NCI-H1105 (cell line): ENCODE measurements at regions not wholly inside any gene's neighbourhood (a gene's known extent, or its start where the extent isn't known, plus 50 kb on each side); places are given as distances from the start of the nearest gene placed in this dataset.
"Not testable (repeated sequence)": the region's sequence is repeated elsewhere in the genome, so short reads cannot be mapped to it uniquely, and the experiment has no call there.

Experiments
- DNase-seq: peaks from one replicate; lab custom pipeline; 2025; lab: John Stamatoyannopoulos, UW

DNA sequence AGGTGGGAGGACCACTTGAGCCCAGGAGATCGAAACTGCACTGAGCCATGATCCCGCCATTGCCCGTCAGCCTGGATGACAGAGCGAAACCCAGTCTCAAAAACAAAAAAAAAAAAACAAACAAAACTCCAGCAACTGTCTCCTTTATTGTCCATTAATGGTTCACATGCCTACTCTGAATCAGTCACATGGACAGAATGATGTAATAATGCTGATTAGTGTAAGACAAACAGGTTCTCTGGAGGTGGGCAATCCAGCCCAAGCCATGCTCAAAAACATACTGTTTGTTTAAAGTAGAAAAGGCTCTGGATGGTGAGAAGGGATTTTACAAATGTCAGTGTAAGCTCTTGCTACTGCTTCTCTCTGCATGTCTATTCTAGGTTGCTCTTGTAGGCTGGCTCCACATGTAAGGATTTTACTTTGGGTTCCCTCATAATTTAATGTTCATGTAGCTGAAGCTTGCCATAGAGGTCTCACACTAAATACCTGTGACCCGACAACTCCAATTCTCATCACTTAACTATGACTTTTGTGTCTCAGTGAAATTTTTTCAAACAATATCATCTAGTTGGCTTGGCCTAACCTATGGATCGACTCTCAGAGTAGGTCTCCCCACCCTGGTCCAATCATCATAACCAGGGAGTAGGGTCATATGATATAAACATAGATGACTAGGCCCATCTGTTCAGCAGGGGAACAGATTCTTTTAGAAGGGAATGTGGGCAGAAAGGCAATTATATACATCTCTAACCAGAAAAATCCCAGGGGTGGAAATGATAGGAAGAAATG lies 83.9 kb upstream of the SLC39A10 start:
- DNase-seq: no peak

DNA sequence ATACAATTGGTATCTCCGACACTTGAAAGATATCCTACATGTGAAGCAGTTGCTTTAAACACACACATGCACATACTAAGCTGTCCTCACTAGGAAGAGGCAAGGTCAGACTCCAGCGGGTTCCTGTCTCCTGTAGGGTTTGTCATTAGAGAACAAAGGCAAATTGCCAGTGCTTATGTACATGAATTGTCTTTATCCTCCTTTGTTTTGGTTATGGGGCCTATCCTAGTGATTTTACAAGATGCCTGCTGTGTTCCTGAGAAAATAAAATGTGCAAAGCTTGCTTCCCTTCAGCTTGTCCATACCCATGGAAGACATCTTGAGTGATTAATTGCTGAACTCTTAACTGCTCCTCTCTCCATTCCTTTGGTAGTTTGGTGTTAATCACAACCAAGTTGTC lies 86.7 kb upstream of the SLC39A10 start:
- DNase-seq: no peak

DNA sequence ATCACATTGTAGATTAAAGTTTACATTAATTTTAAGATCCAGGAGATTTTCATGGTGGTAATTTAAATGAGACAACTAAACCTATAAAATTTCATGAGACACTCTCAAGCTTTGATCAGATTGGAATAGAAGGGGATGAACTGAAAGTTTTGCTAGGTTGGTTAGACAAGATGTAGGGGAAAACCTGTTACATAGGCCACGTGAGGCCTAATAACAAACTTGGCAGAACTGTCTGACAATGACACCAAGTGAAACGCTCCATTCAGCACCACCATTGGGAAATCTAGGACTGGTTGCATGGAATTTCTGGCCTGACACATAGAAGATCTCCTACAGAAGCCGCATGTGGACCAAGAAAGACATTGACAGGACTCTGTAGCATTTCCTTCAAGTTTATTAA lies 87.8 kb upstream of the SLC39A10 start:
- DNase-seq: no peak

DNA sequence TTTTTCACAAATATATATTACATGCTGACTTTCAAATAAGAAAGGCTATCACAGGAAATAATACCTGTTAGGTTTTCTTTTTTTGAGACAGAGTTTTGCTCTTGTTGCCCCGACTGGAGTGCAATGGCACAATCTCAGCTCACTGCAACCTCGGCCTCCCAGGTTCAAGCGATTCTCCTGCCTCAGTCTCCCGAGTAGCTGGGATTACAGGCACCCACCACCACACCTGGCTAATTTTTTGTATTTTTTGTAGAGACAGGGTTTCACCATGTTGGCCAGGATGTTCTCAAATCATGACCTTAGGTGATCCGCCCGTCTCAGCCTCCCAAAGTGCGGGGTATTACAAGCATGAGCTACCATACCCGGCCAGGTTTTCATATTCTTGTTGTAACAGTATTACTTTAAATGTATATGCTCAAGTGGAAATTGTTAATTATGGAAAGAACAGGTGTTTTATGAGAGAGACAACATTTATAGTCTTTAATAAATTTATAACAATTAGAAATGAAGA lies 92.3 kb upstream of the SLC39A10 start:
- DNase-seq: not testable (repeated sequence)

DNA sequence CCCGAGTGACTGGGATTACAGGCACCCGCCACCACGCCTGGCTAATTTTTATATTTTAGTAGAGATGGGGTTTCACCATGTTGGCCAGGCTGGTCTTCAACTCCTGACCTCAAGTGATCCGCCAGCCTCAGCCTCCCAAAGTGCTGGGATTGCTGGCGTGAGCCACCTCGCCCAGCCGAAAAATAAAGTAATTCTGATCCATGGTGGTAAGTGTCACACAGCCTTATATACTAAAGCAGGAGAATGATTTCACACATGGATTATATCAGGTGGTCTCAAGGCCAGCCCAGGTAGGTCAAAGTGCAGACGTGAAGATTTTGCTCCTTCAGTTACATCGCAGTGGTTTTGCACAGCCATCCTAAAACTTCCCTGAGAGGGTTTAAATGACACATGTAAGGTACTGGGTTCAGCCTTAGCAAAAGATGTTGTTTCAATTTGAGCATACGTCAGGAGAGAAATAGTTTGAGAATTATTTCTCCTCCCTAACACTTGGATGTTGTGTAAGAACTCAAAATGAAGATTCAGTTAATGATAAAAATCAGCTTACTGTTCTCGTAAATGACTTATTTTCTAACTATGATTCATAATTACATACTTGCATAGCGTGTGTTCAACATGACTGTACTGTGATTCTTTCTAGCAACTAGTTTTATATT lies 93.0 kb upstream of the SLC39A10 start:
- no peak for DNase-seq

DNA sequence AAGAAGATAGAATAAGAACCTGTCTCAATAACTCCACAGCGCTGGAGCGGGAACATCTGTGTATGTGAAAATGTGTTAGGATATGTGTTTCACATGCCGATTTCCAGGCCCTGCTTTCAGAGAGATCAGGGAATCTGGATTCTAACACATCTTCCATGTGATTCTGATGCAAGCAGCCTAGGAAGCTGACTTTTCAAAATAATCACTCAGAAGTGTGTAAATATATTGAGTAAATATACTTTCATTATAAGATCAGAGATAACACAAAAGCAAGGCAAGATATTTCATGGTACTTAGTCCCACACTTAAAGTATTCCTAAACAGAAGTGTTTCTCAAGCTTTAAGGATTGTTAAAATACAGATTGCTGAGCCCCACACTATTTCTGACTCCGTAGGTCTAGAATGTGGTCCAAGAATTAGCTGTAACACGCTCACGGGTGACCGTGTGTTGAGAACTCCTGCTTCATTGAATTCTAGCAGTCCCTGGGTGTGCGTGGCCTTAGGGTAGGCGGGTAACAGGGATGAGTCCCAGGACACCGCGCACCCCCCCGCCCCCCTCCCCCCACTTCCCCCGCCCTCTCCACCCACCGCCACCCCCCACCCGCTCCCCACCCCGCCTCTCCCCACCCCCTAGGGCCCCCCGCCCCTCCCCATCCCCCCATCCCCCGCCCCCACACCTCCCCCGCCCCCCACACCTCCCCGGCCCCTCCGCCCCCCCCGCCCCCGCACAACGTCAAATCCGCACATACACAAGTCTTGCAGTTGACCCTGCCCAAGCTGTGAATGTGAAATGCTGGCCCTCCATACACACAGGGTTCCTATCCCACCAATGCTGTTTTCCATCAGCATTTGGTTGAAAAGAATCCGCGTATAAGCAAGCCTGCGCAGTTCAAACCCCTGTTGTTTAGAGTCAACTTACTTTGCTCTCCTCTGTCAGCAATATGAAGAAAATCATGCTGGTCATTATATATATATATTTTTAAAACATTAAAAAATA lies 94.2 kb upstream of the SLC39A10 start:
- DNase-seq: no peak

DNA sequence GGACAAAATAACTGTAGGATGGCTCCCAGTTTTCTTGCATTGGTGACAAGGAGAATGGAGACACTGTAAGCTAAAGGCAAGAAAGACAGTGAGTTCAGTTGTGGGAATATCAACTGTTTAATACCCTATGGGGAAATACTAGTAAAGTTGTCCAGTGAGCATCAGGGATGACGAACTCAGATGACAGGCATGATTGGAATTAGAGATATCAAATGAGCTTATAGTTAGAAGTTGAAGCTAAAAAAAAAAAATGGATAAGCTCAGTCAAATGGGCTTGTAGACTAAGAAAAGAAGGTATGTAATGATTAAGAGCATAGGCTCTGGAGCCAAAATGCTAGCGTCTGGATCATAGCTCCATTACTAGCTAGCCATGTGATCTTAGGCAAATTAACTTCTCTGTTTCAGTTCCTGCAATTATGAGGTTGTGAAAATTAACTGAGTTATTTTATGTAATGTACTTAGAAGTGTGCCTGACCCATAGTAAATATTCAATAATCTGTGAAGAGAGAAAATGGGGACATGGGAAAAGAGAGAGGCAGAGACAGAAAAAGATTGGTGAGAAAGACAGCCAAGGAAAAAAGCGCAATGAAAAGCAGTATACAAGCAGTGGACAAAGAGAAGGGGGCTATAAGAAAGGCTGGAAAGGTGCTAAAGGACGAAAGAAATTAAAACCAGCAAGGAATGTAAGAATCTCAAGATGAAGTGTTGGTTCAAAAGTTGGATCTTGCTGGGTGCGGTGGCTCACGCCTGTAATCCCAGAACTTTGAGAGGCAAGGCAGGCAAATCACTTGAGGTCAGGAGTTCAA lies 95.7 kb upstream of the SLC39A10 start:
- DNase-seq: no peak

DNA sequence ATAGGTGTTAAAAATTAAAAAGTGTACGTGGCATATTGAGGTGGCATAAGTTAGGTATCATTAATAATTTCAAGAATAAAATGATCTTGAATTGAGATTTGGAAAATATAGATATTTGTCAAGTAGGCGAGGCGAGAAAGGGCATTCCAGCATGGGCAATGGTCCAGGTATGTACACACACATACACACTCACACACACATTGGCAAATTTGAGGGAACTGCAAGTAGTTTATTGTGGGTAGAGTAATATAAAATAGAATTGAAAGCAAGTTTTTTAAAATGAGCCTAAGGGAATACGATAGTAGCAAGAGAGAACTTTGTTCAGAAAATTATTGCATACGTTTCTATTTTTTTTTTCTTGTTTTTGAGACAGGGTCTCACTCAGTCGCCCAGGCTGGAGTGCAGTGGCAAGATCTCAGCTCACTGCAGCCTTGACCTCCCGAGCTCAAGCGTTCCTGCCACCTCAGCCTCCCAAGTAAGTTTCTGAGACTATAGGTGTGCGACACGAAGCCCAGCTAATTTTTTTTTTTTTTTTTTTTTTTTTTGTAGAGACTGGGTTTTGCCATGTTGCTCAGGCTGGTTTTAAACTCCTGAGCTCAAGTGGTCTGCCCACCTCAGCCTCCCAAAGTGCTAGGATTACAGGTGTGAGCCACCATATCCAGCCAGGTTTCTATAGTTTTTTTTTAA lies 96.7 kb upstream of the SLC39A10 start:
- DNase-seq: no peak

DNA sequence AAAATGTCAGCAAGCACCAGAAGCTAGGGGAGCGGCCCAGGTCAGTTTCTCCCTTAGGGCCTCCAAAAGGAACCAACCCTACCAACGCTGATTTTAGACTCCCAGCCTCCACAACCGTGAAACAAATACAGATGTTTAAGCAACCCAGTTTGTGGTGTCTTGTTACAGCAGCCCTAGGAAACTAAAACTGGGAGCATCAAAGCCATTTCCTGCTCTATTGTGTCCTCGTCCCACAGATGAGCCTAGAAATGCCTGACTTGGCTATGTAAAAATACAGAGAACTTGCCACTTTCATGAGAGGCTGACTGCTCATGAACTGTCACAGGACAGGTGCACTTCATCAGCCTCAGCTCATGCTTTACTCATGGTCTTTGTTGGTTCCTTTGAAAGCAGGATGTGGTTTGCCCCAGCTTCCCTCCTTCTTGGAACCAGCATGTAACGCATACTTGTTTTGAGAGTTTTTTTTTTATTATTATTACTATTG lies 97.6 kb upstream of the SLC39A10 start:
- no peak for DNase-seq

DNA sequence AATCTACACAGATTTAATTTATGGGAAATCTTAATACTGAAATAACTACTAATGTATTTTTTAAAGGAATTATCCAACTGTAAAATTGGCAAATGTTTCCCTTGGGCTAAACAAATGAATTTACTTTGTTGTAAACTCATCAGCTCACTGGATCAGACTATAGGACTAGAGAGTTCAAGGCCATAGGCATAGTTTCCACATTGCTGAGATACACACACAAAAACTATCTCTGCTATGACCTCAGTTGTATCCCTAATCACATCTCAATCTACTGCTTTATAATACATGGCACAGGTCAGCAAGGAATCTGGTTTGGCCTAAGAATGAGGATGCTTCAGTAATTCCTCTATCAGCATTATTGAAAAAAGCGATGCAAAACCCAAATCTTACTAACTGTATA lies 101.1 kb upstream of the SLC39A10 start:
- no peak for DNase-seq

DNA sequence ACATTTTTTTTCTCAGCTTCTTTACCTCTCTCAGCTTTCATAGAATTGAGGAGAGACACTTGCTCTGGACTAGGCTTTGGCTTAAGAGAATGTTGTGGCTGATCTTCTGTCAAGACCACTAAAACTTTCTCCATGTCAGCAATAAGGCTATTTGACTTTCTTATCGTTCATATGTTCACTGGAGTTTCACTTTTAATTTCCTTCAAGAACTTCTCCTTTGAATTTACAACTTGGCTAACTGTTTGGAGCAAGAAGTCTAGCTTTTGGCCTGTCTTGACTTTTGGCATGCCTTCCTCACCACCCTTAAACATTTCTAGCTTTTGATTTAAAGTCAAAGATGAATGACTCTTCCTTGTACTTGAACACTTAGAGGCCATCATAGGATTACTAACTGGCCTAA lies 104.4 kb upstream of the SLC39A10 start:
- DNase-seq: no peak

DNA sequence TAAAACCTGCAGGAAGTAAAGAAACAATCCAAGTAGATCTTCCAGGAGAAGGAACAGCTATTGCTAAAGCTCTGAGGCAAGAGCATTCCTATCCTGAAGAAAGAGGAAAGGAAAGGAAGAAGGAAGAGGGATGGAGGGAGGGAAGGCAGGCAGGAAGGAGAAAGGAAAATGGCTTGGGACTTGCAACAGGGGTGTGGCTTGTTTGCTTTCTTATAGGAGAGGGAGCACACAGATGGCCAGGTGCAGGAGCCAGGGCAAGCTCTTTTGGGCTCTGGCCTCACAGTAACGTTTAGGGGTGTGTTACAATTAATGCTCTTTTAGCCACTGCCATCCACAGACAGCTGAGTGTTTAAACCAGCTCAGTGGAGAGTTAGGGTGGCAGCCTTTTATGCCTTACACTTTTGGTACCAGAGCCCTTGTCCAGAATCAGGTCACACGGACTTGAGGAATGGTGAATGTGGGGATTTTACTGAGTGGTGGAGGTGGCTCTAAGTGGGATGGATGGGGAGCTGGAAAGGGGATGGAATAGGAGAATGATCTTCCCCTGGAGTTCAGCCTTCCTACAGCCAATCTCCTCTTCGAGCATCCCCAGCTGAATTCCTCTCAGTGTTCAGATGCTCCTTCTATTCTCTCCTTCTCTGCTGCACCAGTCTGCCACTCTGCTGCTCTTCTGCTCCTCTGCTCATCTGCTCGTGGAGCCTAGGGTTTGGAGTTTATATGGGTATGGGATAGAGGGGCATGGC lies 108.7 kb upstream of the SLC39A10 start:
- DNase-seq: no peak

DNA sequence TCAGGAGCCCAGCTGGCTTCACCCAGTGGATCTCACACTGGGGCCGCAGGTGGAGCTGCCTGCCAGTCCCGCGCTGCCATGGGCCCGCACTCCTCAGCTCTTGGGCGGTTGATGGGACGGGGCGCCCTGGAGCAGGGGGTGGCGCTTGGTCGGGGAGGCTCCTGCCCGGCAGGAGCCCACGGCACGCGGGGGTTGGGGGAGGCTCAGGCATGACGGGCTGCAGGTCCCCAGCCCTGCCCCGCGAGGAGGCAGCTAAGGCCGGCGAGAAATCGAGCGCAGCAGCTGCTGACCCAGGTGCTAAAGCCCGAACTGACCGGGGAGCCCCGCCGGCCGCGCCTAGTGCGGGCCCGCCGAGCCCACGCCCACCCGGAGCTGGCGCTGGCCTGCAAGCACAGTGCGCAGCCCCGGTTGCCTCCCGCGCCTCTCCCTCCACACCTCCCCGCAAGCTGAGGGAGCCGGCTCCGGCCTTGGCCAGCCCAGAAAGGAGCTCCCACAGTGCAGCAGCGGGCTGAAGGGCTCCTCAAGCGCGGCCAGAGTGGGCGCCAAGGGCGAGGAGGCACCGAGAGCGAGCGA lies 109.7 kb upstream of the SLC39A10 start:
- not testable (repeated sequence) for DNase-seq

DNA sequence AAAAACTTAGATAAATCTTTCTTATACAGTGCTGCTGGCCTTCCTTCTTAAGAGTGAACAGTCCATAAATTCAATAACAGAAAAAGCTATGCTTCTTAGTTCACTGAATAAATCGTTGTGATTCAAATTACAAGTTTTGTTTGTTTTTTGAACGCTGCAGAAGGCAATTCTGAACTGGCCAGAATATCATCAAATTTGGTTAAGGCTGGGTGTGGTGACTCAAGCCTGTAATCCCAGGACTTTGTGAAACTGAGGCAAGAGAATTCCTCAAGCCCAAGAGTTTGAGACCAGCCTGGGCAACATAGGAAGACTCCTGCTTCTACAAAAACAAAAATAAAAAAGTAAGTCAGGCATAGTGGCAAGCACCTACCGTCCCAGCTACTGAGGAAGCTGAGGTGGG lies 111.2 kb upstream of the SLC39A10 start:
- no peak for DNase-seq

DNA sequence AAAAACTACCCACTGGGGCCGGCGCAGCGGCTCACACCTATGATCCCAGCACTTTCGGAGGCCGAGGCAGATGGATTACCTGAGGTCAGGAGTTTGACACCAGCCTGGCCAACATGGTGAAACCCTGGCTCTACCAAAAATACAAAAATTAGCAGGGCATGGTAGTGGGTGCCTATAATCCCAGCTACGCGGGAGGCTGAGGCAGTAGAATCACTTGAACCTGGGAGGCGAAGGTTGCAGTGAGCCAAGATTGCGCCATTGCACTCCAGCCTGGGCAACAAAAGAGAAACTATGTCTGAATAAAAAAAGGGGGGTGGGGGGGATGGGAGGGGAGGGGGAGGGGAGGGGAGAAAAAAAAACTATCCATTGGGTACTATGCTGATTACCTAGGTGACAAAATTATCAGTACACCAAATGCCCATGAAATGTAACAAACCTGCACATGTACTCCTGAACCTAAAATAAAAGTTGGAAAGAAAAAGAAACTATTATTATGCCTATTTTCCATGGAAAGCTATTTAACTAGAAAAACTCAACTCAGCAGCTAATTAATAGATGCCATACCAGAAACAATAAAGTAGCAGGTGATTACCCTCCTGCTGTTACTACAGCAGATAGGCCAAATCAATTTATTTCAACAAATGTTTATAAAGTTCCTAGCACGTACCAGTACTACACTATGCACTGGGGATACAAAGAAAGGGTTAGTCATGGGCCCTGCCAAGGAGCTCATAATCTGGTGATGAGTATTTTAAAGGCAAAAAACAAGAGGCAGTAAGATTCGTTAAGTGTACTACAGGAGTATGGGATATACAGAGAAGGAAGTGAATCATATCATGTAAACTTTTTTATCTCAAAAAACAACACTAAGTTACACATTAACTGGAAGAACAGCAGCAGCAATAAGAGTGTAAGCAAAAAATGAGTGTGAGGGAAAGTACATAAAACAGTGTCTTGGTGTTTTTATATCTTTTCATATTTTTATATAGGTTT lies 112.8 kb upstream of the SLC39A10 start:
- no peak for DNase-seq

DNA sequence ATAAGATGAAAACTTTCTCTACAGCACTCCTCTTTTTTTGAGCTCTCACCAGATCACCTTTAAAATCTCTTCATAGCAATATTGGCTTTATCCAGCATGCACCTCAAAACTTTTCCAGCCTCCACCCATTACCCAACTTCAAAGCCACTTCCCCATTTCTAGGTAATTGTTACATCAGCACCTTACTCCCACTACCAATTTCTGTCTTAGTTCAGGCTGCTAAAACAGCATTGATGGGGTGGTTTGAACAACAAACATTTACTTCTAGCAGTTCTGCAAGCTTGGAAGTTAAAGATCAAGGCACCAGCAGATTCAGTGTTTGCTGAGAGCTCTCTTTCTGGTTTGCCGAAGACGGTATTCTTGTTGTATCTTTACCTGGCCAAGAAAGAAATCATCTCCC lies 114.0 kb upstream of the SLC39A10 start:
- DNase-seq: no peak

DNA sequence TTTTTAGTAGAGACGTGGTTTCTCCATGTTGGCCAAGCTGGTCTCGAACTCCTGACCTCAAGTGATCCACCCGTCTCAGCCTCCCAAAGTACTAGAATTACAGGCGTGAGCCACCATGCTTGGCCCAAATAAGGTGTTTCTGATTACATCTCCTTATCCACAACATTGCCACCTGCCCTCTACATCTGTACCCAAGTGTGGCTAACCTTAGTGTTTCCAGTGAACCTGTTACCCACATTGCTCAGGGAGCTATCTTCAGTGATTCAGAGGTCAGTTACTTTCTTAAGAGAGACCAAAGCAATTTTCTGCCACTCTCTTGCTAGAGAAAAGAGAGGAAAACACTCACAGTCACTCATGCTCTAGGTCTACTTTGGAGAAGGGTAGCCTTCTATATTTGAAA lies 115.0 kb upstream of the SLC39A10 start:
- DNase-seq: no peak

DNA sequence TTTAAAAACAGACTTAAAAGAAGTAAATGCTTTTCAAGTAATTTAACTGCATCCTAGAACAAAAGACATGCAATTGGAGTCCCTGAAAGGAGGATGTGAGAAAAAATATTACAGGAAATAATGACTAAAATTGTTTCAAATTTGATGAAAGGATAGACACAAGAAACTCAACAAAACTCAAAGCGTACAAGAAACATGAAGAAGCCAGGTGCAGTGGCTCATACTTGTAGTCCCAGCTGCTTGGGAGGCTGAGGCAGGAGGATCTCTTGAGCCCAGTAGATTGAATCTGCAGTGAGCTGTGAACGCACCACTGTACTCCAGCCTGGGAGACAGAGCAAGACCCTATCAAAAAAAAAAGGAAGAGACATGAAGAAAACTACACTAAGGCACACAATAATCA lies 118.1 kb upstream of the SLC39A10 start:
- DNase-seq: no peak
